Lower lobe of right lung (tissue), 2 donors: ENCODE measurements at regions not wholly inside any gene's neighbourhood (a gene's known extent, or its start where the extent isn't known, plus 50 kb on each side); places are given as distances from the start of the nearest gene placed in this dataset.

Source experiments
- ATAC-seq, 2 donors: fragments of 200-7000 bp; cut with Tn5 transposase; one replicate each; pipeline ENCODE4 v1.9.1; 2020 to 2022; ENCODE audit warnings: mild to moderate bottlenecking in 2 of 2, moderate library complexity in 2 of 2
- DNase-seq: peaks from one replicate; pipeline ENCODE4 v3.0.0-alpha.2; 2020
- H3K27ac ChIP-seq: fragments of 200-600 bp; one replicate; pipeline ENCODE4 v1.8.0; 2022
- H3K27me3 ChIP-seq: fragments of 200-600 bp; one replicate; pipeline ENCODE4 v1.8.0; 2022; ENCODE audit warnings: low read depth
- H3K36me3 ChIP-seq: fragments of 200-600 bp; one replicate; pipeline ENCODE4 v1.8.0; 2022; ENCODE audit warnings: mild to moderate bottlenecking
- H3K4me1 ChIP-seq: fragments of 200-600 bp; one replicate; pipeline ENCODE4 v1.8.0; 2022
- H3K4me3 ChIP-seq: fragments of 200-600 bp; one replicate; pipeline ENCODE4 v1.8.0; 2022; ENCODE audit warnings: mild to moderate bottlenecking
- H3K9me3 ChIP-seq: fragments of 200-600 bp; one replicate; pipeline ENCODE4 v1.8.0; 2022
- CTCF ChIP-seq: fragments of 200-600 bp; IDR thresholded peaks from one replicate; pipeline ENCODE4 v1.8.0; 2022; ENCODE audit warnings: antibody characterized with exemption, mild to moderate bottlenecking
- intact Hi-C: fragments of 100-400 bp; cut with DNase I; formaldehyde crosslinking; loops from one replicate; pipeline ENCODE4 v1.11.0; 2022
- donor health status: DM: no; HTN: yes; CAD: no; lungs with severe emphysema.

- no peak for TF ChIP-seq CTCF
- intact Hi-C loops, result no loop called here
- ATAC-seq, result no peak
- DNase-seq, result no peak
- Histone ChIP-seq H3K27me3 (no peaks in the 10 kb centered on the region), H3K27ac (no peak overlapping the region), H3K9me3 (no peaks in the 10 kb centered on the region), H3K4me3 (no peak overlapping the region), H3K4me1 (peaks cover 56% of the 10 kb centered on the region), H3K36me3 (peaks cover 32% of the 10 kb centered on the region)
Observed at GRCh38 chr7:130908345-130909160, 174.5 kb upstream of the KLF14 start.

GRCh38 chr7:130909161-130909836 is 175.3 kb upstream of the KLF14 start:
- Histone ChIP-seq H3K27me3 (no peaks in the 10 kb centered on the region), H3K4me3 (peak overlapping the region; percentile 58), H3K27ac (peak overlapping the region; percentile 36), H3K36me3 (peaks cover 32% of the 10 kb centered on the region), H3K4me1 (peaks cover 56% of the 10 kb centered on the region), H3K9me3 (no peaks in the 10 kb centered on the region)
- no peak for TF ChIP-seq CTCF
- intact Hi-C loops, result no loop called here
- DNase-seq (no peak), ATAC-seq (no peak)

- Histone ChIP-seq H3K27me3 (no peaks in the 10 kb centered on the region), H3K36me3 (peaks cover 26% of the 10 kb centered on the region), H3K4me3 (peak overlapping the region; percentile 58), H3K4me1 (peaks cover 56% of the 10 kb centered on the region), H3K27ac (peak overlapping the region; percentile 36), H3K9me3 (no peaks in the 10 kb centered on the region)
- intact Hi-C loops, result no loop called here
- TF ChIP-seq CTCF, result no peak
- ATAC-seq (no peak), DNase-seq (no peak)
Observed at GRCh38 chr7:130909881-130910672, 176.1 kb upstream of the KLF14 start.

GRCh38 chr7:130910949-130911944 is 177.2 kb upstream of the KLF14 start:
- DNase-seq (no peak), ATAC-seq (peak; percentile 11 to 12)
- Histone ChIP-seq H3K9me3 (no peaks in the 10 kb centered on the region), H3K27ac (peak overlapping the region; percentile 88), H3K27me3 (no peaks in the 10 kb centered on the region), H3K36me3 (peaks cover 17% of the 10 kb centered on the region), H3K4me1 (peaks cover 58% of the 10 kb centered on the region), H3K4me3 (peak overlapping the region; percentile 58)
- intact Hi-C loops, result no loop called here
- no peak for TF ChIP-seq CTCF
